ENCODE measurements at regions not wholly inside any gene's neighbourhood (a gene's known extent, or its start where the extent isn't known, plus 50 kb on each side); places are given as distances from the start of the nearest gene placed in this dataset.
A peak's percentile ranks its signal among the peaks of the same experiment; 100 is the strongest.

DNA sequence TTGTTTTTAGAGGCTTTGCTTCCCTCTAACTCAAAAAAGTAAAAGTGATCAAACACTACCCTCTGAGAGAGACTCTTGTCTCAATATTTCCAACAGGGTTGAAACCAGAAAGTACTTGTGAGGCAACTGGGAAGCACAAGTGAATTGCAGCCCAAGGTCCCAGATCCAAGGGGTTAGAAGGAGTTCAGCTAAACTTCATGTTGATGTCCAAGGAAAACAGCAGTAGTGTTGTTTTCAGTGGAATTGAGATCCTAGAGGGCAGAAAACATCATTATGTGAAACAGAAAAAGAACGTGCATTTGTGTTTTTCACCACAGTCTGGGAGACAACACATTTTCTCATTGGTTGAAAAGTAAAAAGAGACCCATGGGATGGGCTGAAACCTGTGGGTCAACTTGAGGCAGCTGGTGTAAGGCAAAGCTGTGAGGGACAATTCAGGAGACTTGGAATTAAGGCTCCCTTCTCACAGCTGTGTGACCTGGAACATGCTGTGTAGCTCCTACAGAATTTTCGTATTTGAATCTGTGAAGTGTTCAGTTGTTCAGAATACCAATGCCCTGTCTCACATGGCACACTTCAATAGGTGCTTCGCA is 508.3 kb downstream of the BMP2 start:
- Histone ChIP-seq H3K27me3 (ENCODE audit: control insufficient read depth, insufficient read depth, low read length) (no peaks in the 10 kb centered on the region), H3K9ac (ENCODE audit: low read length in 3 of 3) (no peak overlapping the region), H3K27ac (ENCODE audit: low read depth in 2 of 2, low read length in 2 of 2) (no peak overlapping the region), H3K9me3 (ENCODE audit: control insufficient read depth in 2 of 3, insufficient read depth in 1 of 3, low read length in 3 of 3) (no peaks in the 10 kb centered on the region), H3K36me3 (ENCODE audit: control insufficient read depth in 2 of 3, insufficient read depth in 3 of 3, low read length in 3 of 3) (no peaks in the 10 kb centered on the region), H3K4me3 (ENCODE audit: low read length in 3 of 3) (no peak overlapping the region), H3K4me1 (ENCODE audit: control insufficient read depth in 2 of 3, insufficient read depth in 2 of 3, low read depth in 1 of 3, low read length in 3 of 3) (no peaks in the 10 kb centered on the region)
- TF ChIP-seq, protein P1, sequence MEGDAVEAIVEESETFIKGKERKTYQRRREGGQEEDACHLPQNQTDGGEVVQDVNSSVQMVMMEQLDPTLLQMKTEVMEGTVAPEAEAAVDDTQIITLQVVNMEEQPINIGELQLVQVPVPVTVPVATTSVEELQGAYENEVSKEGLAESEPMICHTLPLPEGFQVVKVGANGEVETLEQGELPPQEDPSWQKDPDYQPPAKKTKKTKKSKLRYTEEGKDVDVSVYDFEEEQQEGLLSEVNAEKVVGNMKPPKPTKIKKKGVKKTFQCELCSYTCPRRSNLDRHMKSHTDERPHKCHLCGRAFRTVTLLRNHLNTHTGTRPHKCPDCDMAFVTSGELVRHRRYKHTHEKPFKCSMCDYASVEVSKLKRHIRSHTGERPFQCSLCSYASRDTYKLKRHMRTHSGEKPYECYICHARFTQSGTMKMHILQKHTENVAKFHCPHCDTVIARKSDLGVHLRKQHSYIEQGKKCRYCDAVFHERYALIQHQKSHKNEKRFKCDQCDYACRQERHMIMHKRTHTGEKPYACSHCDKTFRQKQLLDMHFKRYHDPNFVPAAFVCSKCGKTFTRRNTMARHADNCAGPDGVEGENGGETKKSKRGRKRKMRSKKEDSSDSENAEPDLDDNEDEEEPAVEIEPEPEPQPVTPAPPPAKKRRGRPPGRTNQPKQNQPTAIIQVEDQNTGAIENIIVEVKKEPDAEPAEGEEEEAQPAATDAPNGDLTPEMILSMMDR (IDR thresholded peaks at IDR 0.05; ENCODE audit: borderline replicate concordance, extremely low read depth, insufficient read depth): no peak
- DNase-seq (peak in 2 of 5 donors; percentile 13 to 47), FAIRE-seq (no peak)
- intact Hi-C loops (cut with DNase I): no loop called here

DNA sequence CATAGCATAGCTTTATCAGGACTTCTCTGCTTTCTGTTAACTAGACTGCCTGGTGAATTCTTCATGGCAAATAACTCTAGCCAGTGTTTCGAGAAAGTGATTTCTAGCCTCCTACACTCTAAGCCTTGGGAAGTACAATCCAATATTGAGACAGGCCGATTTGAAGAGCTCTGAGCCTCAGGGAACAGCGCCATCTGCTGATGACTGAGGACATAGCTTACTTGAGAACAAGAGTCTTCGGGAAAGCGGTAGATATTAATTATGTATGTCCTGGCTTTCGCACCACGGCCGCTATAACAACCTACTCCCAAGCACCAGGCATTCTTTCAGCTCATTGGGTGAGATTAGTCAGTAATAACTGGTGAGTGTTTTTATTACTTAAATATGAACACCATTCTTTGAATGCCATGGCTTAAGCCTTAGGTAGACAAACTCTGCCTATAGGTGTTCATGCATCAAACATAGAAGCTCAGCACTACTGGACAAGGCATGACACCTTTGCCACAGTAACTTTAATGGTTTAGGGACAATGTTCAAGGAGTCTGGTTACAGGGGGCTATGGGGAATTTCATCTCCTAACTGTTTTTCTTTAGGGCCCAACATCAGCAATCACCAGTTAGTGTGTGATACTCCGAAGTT is 518.6 kb downstream of the BMP2 start:
- Histone ChIP-seq H3K9me3 (ENCODE audit: control insufficient read depth in 2 of 3, insufficient read depth in 1 of 3, low read length in 3 of 3) (no peaks in the 10 kb centered on the region), H3K36me3 (ENCODE audit: control insufficient read depth in 2 of 3, insufficient read depth in 3 of 3, low read length in 3 of 3) (no peaks in the 10 kb centered on the region), H3K27me3 (ENCODE audit: control insufficient read depth, insufficient read depth, low read length) (no peaks in the 10 kb centered on the region), H3K9ac (ENCODE audit: low read length in 3 of 3) (no peak overlapping the region), H3K4me3 (ENCODE audit: low read length in 3 of 3) (no peak overlapping the region), H3K4me1 (ENCODE audit: control insufficient read depth in 2 of 3, insufficient read depth in 2 of 3, low read depth in 1 of 3, low read length in 3 of 3) (no peaks in the 10 kb centered on the region), H3K27ac (ENCODE audit: low read depth in 2 of 2, low read length in 2 of 2) (no peak overlapping the region)
- TF ChIP-seq, protein P1 (IDR thresholded peaks at IDR 0.05; ENCODE audit: borderline replicate concordance, extremely low read depth, insufficient read depth): peak; percentile 87
- peak; percentile 76 to 95 (median 84) for DNase-seq
- intact Hi-C loops (cut with DNase I): no loop called here
- FAIRE-seq: peak; percentile 35

DNA sequence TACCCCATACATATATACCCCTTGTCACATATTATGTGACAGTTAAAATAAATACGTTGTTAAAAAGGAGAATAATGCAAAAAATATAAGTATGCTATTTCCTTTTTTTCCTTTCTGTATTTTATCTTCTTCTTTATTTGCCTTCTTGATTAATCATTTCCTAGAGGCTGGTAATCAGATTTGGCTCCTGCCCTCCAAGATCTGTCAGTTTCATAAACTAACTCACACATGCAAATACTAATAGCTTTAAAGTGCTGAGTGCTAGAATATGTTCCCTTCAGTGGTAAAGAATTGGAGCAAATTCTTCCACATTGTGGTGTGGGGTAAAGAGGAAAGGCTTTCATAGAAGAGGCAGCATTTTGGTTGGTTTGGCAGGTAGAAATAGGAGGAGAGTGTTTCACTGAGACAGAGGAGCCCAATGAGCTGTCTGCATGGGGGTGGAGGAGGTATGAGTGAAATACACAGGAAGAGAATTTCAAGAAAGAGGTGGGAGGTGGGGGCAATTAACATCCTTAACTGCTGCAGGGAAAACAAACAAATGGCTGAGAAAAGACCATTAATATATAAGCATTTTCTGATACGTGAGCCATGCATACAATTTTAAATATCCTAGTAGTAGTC is 523.9 kb downstream of the BMP2 start:
- intact Hi-C loops (cut with DNase I): no loop called here
- no peaks in the 10 kb centered on the region for H3K36me3 ChIP-seq (ENCODE audit: control insufficient read depth in 2 of 3, insufficient read depth in 3 of 3, low read length in 3 of 3)
- H3K27ac ChIP-seq (ENCODE audit: low read depth in 2 of 2, low read length in 2 of 2): no peak overlapping the region
- H3K9me3 ChIP-seq (ENCODE audit: control insufficient read depth in 2 of 3, insufficient read depth in 1 of 3, low read length in 3 of 3): no peaks in the 10 kb centered on the region
- DNase-seq: no peak
- no peak for FAIRE-seq
- H3K27me3 ChIP-seq (ENCODE audit: control insufficient read depth, insufficient read depth, low read length): no peaks in the 10 kb centered on the region
- H3K4me1 ChIP-seq (ENCODE audit: control insufficient read depth in 2 of 3, insufficient read depth in 2 of 3, low read depth in 1 of 3, low read length in 3 of 3): no peaks in the 10 kb centered on the region
- TF ChIP-seq, protein P1 (IDR thresholded peaks at IDR 0.05; ENCODE audit: borderline replicate concordance, extremely low read depth, insufficient read depth): no peak
- H3K9ac ChIP-seq (ENCODE audit: low read length in 3 of 3): no peak overlapping the region
- H3K4me3 ChIP-seq (ENCODE audit: low read length in 3 of 3): no peak overlapping the region
